Fibroblast of the conjunctiva (primary cell): ENCODE measurements at regions not wholly inside any gene's neighbourhood (a gene's known extent, or its start where the extent isn't known, plus 50 kb on each side); places are given as distances from the start of the nearest gene placed in this dataset.
"Not testable (repeated sequence)": the region's sequence is repeated elsewhere in the genome, so short reads cannot be mapped to it uniquely, and the experiment has no call there.

Source experiments
- DNase-seq: peaks from one replicate; pipeline ENCODE4 v3.0.0-alpha.2; 2010; ENCODE audit warnings: low read depth

DNA sequence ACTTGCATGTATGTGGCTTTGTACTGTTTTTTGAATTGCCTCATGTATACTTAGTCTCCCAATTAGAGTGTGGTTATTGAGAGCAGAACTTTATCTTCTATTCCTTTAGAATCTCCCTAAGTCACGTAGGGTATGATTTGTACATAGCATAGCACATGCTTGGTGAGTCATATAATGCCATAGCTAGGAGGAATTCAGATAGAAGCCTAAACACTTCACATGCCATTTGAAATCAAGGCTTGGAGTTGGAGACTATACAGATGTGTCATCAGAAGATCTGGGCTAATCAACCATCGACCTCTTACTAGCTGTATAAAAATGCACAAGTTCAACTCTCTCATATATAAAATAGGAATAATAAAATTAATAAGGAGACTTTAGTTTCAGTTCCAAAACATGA lies 222.6 kb upstream of the ST6GAL2 start:
- no peak for DNase-seq

DNA sequence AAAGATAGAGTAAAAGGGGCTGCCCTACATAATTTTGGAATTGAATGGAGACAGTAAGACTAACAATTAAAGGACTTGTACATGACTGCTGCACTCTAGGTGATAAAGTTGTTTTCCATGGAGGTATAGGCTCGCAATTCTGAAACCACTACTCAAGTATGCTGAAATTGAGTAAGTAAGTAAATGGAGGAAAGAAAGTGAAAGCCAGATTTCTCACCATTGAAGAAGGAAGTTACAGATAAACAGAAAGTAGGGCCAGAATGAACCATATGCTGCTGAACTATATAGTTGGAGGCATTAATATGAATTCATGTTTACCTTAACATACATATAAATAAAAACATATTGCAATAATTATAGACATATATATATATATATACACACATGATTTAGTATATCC lies 225.7 kb upstream of the ST6GAL2 start:
- no peak for DNase-seq

GRCh38 chr2:107112561-107112960 lies 226.6 kb upstream of the ST6GAL2 start:
- no peak for DNase-seq

DNA sequence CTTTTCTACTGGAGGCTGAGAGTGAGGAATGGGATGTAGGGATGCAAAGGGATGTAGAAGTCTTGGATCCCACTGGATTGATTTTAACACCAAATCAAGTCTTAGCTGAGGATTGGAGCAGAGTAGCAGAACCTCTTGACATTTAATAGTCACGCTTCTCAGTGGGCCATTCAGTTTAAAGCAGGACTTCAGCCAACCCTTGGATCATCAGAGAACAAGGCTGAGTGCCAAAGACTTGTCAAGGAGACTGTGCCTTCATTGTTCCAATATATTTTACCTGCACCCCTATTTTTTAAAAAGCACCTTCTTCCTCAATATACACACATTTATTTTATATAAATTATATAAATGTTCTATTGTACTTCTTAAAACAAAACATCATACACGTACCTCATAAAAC lies 242.4 kb upstream of the ST6GAL2 start:
- DNase-seq, result no peak

GRCh38 chr2:107132070-107132469 lies 246.1 kb upstream of the ST6GAL2 start:
- DNase-seq, result no peak

- DNase-seq, result no peak
Measured at GRCh38 chr2:107132746-107133145, 246.8 kb upstream of the ST6GAL2 start.

- DNase-seq, result no peak
Measured at GRCh38 chr2:107133412-107133811, 247.4 kb upstream of the ST6GAL2 start.

- no peak for DNase-seq
Measured at GRCh38 chr2:107136733-107137132, 250.8 kb upstream of the ST6GAL2 start.

- DNase-seq, result no peak
Measured at GRCh38 chr2:107137706-107138105, 251.7 kb upstream of the ST6GAL2 start.

DNA sequence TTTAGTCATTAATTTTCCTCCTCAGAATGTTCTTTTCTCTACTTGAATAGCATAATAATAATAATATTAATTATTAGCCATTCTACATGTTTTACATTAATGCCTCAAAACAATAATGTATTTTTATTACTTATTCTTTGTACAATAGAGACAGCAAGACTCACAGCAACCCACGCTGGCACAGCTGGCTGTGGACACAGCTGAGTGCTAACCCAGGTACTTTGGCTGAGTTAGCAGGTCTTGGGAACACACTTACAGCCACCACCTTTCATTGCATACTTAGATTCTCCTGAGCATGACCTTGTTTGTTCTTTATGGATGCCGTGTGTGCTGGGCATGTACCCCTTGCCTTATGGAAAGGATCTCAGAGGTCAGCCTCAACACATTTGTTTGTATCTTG lies 260.2 kb upstream of the ST6GAL2 start:
- no peak for DNase-seq

DNA sequence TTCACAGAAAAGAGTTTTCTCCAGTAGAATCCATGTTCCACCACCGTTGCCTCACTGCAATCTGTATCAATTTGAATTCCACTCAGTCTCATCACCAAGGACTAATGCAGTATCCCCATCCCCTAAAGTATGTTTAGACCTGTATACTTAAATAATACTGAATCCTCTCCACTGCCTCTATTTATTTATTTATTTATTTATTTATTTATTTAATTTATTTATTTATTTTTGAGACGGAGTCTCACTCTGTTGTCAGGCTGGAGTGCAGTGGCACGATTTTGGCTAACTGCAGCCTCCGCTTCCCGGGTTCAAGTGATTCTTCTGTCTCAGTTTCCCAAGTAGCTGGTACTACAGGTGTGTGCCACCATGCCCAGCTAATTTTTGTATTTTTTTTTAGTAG lies 260.7 kb upstream of the ST6GAL2 start:
- DNase-seq, result not testable (repeated sequence)

GRCh38 chr2:107148055-107148454 lies 262.1 kb upstream of the ST6GAL2 start:
- DNase-seq, result no peak

DNA sequence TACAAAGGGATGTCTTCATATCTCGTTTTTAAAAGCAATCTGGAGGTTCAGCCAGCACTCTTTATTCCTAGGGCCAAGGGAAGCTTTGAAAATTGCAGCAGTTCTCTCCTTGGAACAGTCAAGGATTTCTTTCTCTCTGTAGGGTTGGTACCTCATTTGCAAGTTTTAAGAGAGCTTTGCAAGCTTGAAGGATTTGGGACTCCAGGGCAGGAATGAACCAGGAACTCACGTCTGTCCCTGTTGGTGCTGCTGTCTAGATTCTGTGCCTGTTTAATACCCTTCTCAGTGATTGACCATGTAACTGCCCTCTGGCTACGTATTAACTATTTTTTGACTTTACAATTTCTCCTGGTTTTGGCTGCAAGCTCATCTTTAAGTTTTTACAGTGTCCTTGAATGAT lies 262.5 kb upstream of the ST6GAL2 start:
- no peak for DNase-seq

DNA sequence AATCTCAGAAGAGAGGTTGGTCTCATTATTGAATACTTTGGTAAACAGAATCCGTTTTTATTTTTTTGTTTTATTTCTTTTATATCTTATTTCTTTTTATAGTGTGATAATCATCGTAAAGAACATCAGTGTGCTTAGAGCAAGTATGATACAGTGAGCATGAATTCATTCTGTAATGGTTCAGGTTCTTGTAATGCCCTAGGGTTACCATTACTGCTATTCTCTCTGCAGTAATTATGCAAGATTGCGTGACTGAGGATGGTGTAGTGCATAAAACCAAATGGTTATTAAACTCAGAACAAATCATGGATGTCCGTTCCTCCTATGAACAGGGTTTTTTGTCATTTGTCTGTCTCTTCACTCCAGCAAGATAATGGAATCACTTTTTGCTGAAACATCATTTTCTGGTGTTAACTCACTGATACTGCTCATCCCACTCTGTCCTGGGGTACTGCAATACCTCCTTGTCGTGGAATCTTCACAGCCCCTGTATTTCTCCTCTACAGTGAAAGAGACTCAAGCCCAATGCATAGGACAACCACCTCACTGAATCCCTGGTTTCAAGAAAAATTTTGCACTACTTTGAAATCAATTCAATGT lies 274.8 kb upstream of the ST6GAL2 start:
- DNase-seq, result no peak

- DNase-seq, result no peak
Measured at GRCh38 chr2:107168141-107168540, 282.2 kb upstream of the ST6GAL2 start.

GRCh38 chr2:107174171-107174570 lies 288.2 kb upstream of the ST6GAL2 start:
- DNase-seq, result no peak

DNA sequence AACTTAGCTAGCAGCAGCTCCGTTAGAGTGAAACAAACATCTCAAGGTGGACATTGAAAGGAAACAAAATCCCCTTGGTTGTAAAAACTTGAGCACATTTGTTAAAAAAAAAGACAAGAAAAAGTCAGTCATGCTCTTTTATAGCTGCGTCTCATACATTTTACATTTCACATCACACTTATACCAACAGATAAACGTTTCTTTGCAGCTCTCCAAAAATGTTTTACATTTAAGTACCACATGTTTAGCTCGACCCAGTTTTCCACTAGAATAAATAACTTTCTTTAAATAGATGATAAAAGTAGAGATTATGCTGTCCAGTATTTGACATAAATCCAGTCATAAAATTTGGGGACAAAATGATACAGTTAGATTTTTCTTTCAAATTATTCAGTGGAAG lies 297.0 kb upstream of the ST6GAL2 start:
- DNase-seq, result no peak

- DNase-seq, result no peak
Measured at GRCh38 chr2:107187870-107188269, 301.9 kb upstream of the ST6GAL2 start.

GRCh38 chr2:107195631-107196030 lies 309.7 kb upstream of the ST6GAL2 start:
- DNase-seq, result no peak

DNA sequence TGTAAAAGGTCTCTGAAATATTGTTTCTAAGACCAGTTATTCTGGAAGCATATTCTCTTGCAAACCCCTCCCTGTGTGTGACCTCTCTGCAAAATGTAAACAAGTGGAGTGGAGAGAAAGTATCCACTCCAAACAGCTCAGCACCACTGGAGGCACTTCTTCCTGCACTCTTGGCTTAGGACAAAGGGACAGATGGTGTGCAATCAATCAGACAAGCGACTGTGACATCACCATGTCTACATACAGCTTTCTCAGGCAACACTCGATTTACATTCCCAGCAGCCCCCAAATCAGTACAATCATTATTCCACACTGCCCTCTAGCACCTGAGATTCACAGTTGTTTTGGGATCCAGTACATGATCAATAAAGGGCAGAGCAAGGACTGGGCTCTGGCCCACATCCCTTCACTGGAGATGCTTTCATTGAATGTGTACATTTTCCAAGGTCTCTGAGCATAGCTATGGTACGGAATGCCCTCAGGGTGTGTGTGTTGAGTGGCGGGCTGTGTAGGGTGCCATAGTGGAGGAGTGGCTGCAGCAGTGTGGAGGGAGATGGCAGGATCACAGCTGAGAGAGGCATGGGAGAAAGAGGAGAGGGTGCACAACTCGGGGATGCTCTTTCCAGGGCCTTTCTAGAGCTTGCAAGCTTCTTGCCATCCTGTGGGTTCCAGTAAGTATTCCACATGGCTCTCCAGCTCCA lies 311.8 kb upstream of the ST6GAL2 start:
- DNase-seq, result no peak

DNA sequence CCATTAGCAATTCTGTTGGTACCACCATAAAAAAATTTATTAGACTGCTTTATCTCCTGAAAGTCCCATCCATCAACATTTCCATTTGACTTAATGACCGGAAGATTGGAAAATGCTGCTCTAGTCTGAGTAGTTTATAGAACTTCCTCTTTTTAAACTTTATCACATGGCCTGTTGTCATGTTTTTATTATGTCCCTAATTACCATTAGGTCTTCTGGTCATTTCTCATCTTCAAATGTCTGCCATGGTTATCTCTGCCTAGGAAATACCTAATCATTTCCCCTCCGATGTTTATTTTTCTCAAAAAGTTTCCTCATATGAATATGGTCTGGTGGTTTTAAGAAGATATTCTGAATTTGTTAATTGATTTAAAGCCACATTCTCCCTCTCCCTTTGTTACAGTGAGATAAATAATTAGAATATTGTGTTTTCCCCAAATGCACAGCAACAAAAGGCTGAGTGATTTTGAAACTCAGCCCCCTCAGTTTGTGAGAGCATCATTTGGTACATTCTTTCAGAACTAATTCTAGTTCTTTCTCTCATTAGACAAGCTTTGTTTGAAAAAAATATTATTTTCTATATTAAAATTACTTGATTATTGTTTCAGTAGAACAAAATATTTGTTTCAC lies 317.1 kb upstream of the ST6GAL2 start:
- no peak for DNase-seq

GRCh38 chr2:107215401-107216350 lies 329.7 kb upstream of the ST6GAL2 start:
- DNase-seq, result no peak

DNA sequence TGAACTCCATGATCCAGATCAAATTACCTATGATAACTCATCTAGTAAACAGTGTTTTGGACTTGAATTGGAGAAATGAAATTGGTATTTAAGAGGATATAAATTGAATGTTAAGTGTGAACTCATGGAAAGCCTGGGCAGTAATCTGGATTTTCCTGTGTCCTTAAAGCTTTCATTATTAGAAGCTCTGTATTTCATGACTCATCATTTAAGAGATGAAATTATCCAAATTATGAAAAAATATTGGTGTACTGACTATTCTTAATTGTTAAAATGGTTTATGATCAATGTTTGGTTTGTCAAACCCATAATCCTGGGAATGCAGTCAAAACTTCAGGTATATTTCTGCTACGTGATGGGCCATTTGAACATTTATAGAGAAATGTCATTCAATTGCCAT lies 332.2 kb upstream of the ST6GAL2 start:
- DNase-seq, result no peak
